T-cell (primary cell): ENCODE measurements at regions not wholly inside any gene's neighbourhood (a gene's known extent, or its start where the extent isn't known, plus 50 kb on each side); places are given as distances from the start of the nearest gene placed in this dataset.
A peak's percentile ranks its signal among the peaks of the same experiment; 100 is the strongest.

Experiments used
- ATAC-seq, 4 experiments: fragments of 200-7000 bp in 3 of 4; fragments of 150-1000 bp in 1 of 4; cut with Tn5 transposase; replicated peaks in 1 of 4; 1 replicate in 3 of 4; 2 replicates in 1 of 4; pipeline ENCODE4 v1.10.0; 2021; ENCODE audit warnings: moderate library complexity in 3 of 4, mild to moderate bottlenecking in 2 of 4, moderate number of reproducible peaks in 1 of 4
- CTCF ChIA-PET, 2 donors: fragments of 300-600 bp; sonication (Branson Sonifier 250); formaldehyde crosslinking; loops; one replicate each; lab custom pipeline; 2022; ENCODE audit warnings: antibody characterized with exemption in 2 of 2; lab: Charles Lee
- POLR2A ChIA-PET, 2 donors: fragments of 300-600 bp; sonication (Branson Sonifier 250); formaldehyde crosslinking; loops; one replicate each; lab custom pipeline; 2022; ENCODE audit warnings: antibody characterized with exemption in 2 of 2; lab: Charles Lee
- DNase-seq, 35 experiments: peaks; one replicate each; pipeline versions ENCODE4 v3.0.0 to v3.0.0-alpha.2; 2013 to 2023
- H3K27ac ChIP-seq: one replicate; pipeline ENCODE4 v1.5.1; 2013; ENCODE audit warnings: low read length
- H3K27me3 ChIP-seq, 2 experiments: replicated peaks in 1 of 2; 1 replicate in 1 of 2; 2 replicates in 1 of 2; pipeline versions ENCODE4 v1.6.1 to v1.7.0; 2013; ENCODE audit warnings: low read length in 1 of 2, mixed read lengths in 1 of 2; ENCODE audit not compliant: control insufficient read depth in 2 of 2, insufficient read depth in 2 of 2; ENCODE audit errors: extremely low read depth in 1 of 2
- H3K36me3 ChIP-seq, 2 donors: 1 replicate in 1 of 2; 2 replicates in 1 of 2; pipeline versions ENCODE4 v1.6.1 to v1.7.0; 2013; ENCODE audit warnings: low read length in 1 of 2; ENCODE audit not compliant: control insufficient read depth in 2 of 2, insufficient read depth in 1 of 2; ENCODE audit errors: extremely low read depth in 1 of 2
- H3K4me1 ChIP-seq, 2 experiments: 1 replicate in 1 of 2; 2 replicates in 1 of 2; pipeline versions ENCODE4 v1.6.1 to v1.7.0; 2013; ENCODE audit warnings: low read length in 2 of 2, mixed read lengths in 1 of 2; ENCODE audit not compliant: insufficient read depth in 2 of 2, control insufficient read depth in 1 of 2; ENCODE audit errors: extremely low read depth in 1 of 2
- H3K4me3 ChIP-seq, 2 donors: 1 replicate in 1 of 2; 2 replicates in 1 of 2; pipeline versions ENCODE4 v1.5.1 to v1.7.0; 2013; ENCODE audit warnings: mild to moderate bottlenecking in 2 of 2, low read length in 1 of 2, moderate library complexity in 1 of 2; ENCODE audit not compliant: control insufficient read depth in 1 of 2; ENCODE audit errors: extremely low read depth in 1 of 2
- H3K9me3 ChIP-seq: 2 replicates; pipeline ENCODE4 v1.7.0; 2013
- H3K27ac Mint-ChIP-seq, 2 donors: one replicate each; pipeline ENCODE4 v1.8.0; 2020 to 2021; ENCODE audit warnings: mild to moderate bottlenecking in 2 of 2, mixed read lengths in 2 of 2
- H3K27me3 Mint-ChIP-seq, 2 donors: one replicate each; pipeline ENCODE4 v1.8.0; 2021 to 2022; ENCODE audit warnings: mixed read lengths in 2 of 2
- H3K36me3 Mint-ChIP-seq: one replicate; pipeline ENCODE4 v1.8.0; 2021; ENCODE audit warnings: mixed read lengths
- H3K4me1 Mint-ChIP-seq, 3 donors: one replicate each; pipeline ENCODE4 v1.8.0; 2020 to 2022; ENCODE audit warnings: mixed read lengths in 3 of 3, mild to moderate bottlenecking in 1 of 3
- H3K4me3 Mint-ChIP-seq, 3 donors: one replicate each; pipeline ENCODE4 v1.8.0; 2020 to 2022; ENCODE audit warnings: mild to moderate bottlenecking in 3 of 3, mixed read lengths in 3 of 3, moderate library complexity in 3 of 3
- H3K9me3 Mint-ChIP-seq, 3 donors: one replicate each; pipeline ENCODE4 v1.8.0; 2020 to 2022; ENCODE audit warnings: mixed read lengths in 3 of 3
- WGBS: methylation state at CpG from one replicate; pipeline ENCODE4 v1.1.5; 2013; ENCODE audit warnings: missing lambda C conversion rate; ENCODE audit not compliant: insufficient coverage; 5-methylcytosine and 5-hydroxymethylcytosine counted together

DNA sequence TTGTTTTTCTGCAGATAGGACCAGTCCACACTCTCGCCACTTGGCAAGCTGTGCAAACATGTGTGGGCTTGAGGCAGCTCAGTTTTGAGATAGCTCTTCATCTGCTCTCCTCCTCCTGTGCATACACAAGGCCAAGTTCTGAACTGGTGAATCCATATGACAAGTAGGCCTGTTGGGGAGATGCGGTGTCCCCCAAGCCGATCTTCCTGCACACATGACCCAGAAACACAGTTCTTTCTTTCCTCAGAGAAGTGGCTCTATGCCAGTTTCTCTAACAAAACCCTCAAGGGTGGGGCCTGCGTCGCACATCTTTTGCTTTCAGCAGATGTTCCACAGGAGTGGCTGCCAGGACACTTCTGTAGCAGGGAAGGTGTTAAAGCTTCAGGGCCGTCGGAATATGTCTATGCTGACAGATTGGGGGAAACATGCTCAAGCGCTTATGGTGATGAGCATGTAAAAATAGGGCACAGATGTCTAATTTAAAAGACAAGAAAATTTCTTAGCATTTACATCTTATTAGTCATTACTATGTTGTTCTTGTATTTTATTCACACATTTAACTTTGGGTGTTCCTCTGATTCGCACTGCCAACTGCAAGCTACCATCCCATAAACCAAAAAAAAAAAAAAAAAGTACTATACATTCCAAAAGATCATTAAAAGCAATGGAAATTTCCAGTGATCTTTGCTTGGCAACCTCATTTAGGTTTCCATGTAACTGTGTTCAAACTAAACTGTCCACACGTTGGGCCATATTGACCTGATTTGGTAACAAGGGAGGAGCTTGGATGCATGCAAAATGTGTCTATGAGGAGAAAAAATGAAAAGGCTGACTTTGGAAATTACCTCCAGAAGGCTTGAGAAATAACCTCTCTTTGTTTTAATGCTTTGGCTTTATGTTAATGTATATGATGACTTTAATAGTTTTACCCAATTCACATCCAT is 1055.5 kb upstream of the KLHL29 start:
- CTCF ChIA-PET, result interaction anchor here in 1 of 2 donors (0.6 kb wide), 1 partner anchor 31 kb away, joined by 4 read pairs; no protein-coding TSS in a partner anchor
- ATAC-seq, result no peak

DNA sequence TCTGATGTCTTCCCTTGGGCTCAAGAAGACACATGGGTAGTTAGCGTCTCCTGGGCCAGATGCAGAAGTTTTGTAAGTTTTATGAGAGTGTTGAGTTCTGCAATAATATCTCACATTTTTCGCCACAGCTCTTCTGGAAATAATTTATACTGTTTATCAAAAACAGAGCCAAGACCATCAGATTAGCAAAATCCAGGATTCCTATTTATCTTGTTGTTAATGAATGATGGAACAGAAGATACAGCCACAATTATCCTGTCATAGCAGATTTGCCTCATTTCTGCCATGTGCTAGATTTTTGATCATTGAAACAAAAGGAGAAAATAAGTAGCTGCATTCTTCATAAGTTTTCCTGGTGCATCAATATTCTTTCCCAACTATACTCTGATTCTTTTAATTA is 1048.6 kb upstream of the KLHL29 start:
- no CpG with 5 or more reads among the region's 2 CpGs for WGBS
- Histone ChIP-seq H3K27me3 (no peaks in the 10 kb centered on the region), H3K36me3 (no peaks in the 10 kb centered on the region), H3K4me1 (no peaks in the 10 kb centered on the region), H3K4me3 (no peak overlapping the region), H3K27ac (no peak overlapping the region), H3K9me3 (no peaks in the 10 kb centered on the region)
- ChIA-PET POLR2A (no interaction called here), CTCF (no interaction called here)
- H3K4me1 Mint-ChIP-seq, result no peaks in the 10 kb centered on the region
- no peaks in the 10 kb centered on the region for H3K36me3 Mint-ChIP-seq
- no peak for DNase-seq
- H3K4me3 Mint-ChIP-seq, result no peak overlapping the region
- ATAC-seq, result no peak
- no peaks in the 10 kb centered on the region for H3K27me3 Mint-ChIP-seq
- H3K27ac Mint-ChIP-seq, result no peak overlapping the region
- peaks cover 12 to 16% (median 13%) of the 10 kb centered on the region in 3 donors for H3K9me3 Mint-ChIP-seq

More for the DNA sequence above, 1055.5 kb upstream of the KLHL29 start:
- DNase-seq, result no peak
- POLR2A ChIA-PET, result no interaction called here
- Histone ChIP-seq H3K4me1 (no peaks in the 10 kb centered on the region), H3K27me3 (no peaks in the 10 kb centered on the region), H3K9me3 (no peaks in the 10 kb centered on the region), H3K4me3 (no peak overlapping the region), H3K27ac (no peak overlapping the region), H3K36me3 (no peaks in the 10 kb centered on the region)
- no peaks in the 10 kb centered on the region for H3K27me3 Mint-ChIP-seq
- H3K4me1 Mint-ChIP-seq, result no peaks in the 10 kb centered on the region
- H3K4me3 Mint-ChIP-seq, result no peak overlapping the region
- H3K36me3 Mint-ChIP-seq, result no peaks in the 10 kb centered on the region
- H3K27ac Mint-ChIP-seq, result no peak overlapping the region
- H3K9me3 Mint-ChIP-seq, result peaks cover 13 to 24% (median 17%) of the 10 kb centered on the region in 3 donors
- 96% methylated on average over 5 of the region's 10 CpGs for whole genome bisulfite sequencing

DNA sequence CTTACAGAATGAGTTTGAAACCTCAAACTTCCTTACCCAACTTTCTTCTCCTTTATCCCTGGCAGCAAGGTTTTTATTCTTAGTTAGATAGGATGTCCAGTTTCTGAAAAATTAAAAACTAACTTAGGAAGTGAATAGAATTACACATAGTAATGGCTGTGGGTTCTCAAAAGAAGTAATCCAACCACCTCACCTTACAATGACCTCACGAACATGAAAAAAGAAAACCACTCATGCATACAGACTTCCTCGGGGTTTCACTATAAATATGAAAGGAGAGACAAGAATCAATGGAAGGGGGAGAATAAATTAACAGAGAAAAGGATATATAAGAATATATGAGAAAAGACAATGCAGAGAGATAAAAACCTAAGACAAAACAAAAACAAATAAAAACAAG is 1044.3 kb upstream of the KLHL29 start:
- POLR2A ChIA-PET, result no interaction called here
- H3K27ac Mint-ChIP-seq, result no peak overlapping the region
- no CpG with 5 or more reads among the region's 2 CpGs for WGBS
- Histone ChIP-seq H3K4me1 (no peaks in the 10 kb centered on the region), H3K27ac (no peak overlapping the region), H3K36me3 (no peaks in the 10 kb centered on the region), H3K27me3 (no peaks in the 10 kb centered on the region), H3K4me3 (no peak overlapping the region), H3K9me3 (no peaks in the 10 kb centered on the region)
- ATAC-seq (no peak), DNase-seq (no peak)
- CTCF ChIA-PET, result no interaction called here
- H3K36me3 Mint-ChIP-seq, result no peaks in the 10 kb centered on the region
- H3K27me3 Mint-ChIP-seq, result no peaks in the 10 kb centered on the region
- no peak overlapping the region for H3K4me3 Mint-ChIP-seq
- H3K9me3 Mint-ChIP-seq, result peaks cover 11 to 12% (median 12%) of the 10 kb centered on the region in 3 donors
- no peaks in the 10 kb centered on the region for H3K4me1 Mint-ChIP-seq

DNA sequence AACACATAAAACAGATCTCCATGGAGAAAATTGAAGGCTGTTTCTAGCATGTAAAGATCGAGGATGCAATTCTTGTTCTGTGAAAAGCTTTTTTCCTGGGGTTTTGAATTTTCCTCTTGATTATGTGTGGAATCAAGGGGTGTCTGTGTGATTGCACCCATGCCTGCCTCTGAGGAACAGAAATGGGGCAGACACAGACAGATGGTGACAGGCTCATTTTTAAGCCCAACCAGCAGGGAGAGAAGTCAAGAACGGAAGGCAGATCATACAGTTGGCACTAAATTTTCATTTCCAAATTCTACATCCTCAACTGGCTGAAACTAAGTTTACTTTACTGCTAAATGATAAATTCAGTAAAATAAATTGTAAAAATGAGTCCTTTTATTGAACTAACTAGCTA is 1037.7 kb upstream of the KLHL29 start:
- ATAC-seq, result no peak

DNA sequence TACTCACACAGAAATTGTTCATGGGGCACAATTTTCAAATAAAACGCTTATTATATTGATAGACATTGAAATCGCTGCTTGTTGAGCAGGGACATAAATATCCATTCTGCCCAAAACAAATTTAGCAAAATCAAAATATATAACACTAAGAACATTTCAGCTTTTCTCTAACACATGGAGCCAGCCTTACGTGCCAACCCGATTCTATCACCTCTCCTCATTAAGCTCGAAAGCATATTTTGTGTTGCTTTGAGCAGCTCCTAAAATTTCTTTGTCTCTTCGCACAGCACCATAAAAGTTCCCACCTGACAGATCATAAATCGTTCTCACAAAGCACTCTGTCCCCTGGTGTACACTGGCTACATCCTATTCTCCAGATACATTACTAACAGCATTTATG is 1034.4 kb upstream of the KLHL29 start:
- CTCF ChIA-PET, result no interaction called here
- WGBS, result 84% methylated on average over 7 of the region's 7 CpGs
- no peak overlapping the region for H3K27ac Mint-ChIP-seq

More for the DNA sequence above, 1037.7 kb upstream of the KLHL29 start:
- Mint-ChIP-seq H3K27me3 (no peaks in the 10 kb centered on the region), H3K9me3 (peaks cover 2 to 14% (median 4%) of the 10 kb centered on the region in 3 donors), H3K36me3 (no peaks in the 10 kb centered on the region), H3K27ac (no peak overlapping the region), H3K4me1 (no peaks in the 10 kb centered on the region), H3K4me3 (no peak overlapping the region)
- no peak overlapping the region for H3K27ac ChIP-seq
- H3K36me3 ChIP-seq, result no peaks in the 10 kb centered on the region
- ChIA-PET CTCF (no interaction called here), POLR2A (no interaction called here)
- H3K9me3 ChIP-seq, result no peaks in the 10 kb centered on the region
- H3K4me1 ChIP-seq, result no peaks in the 10 kb centered on the region
- DNase-seq, result no peak
- H3K4me3 ChIP-seq, result no peak overlapping the region
- no CpG with 5 or more reads among the region's 2 CpGs for WGBS
- no peaks in the 10 kb centered on the region for H3K27me3 ChIP-seq

DNA sequence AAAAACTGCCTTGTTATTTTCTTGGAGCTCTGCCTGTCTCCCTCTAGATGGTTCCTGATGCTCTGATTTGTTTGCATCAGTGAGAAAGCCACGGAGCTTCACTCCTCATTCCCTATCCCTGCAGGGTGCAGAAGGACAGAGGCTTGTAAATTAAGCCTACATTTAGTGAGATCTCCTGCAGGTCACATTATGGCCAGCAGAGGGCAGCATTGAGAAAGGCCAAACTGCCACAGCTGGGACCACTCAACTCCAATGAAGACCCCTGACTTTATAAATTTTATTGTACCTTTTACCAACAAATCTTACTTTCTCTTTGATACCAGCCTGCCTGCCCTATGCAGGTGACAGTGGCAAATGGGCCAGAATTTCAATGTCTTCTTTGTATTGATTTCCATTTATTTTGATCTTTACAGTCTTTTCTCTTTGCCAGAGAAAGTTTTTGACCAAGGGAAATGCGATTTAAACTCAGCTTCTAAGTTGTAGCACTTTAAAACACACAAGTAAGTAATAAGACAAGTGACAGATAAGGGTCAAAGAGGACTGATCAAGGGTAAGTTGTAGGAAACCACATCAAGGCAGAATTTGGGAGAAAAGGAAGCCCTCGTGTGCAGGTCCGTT is 1029.1 kb upstream of the KLHL29 start:
- H3K4me3 ChIP-seq, result no peak overlapping the region
- Mint-ChIP-seq H3K4me3 (no peak overlapping the region), H3K9me3 (peaks cover 0 to 9% (median 4%) of the 10 kb centered on the region in 3 donors), H3K27me3 (no peaks in the 10 kb centered on the region), H3K4me1 (no peaks in the 10 kb centered on the region), H3K27ac (no peak overlapping the region), H3K36me3 (no peaks in the 10 kb centered on the region)
- no peaks in the 10 kb centered on the region for H3K36me3 ChIP-seq
- WGBS, result 33% methylated on average over 2 of the region's 4 CpGs
- no peaks in the 10 kb centered on the region for H3K4me1 ChIP-seq
- H3K27me3 ChIP-seq, result no peaks in the 10 kb centered on the region
- H3K27ac ChIP-seq, result no peak overlapping the region
- H3K9me3 ChIP-seq, result no peaks in the 10 kb centered on the region
- POLR2A ChIA-PET, result no interaction called here
- ATAC-seq (no peak), DNase-seq (peak in 13 of 35 experiments; percentile 0 to 26 (median 6))
- CTCF ChIA-PET, result no interaction called here

More for the DNA sequence above, 1034.4 kb upstream of the KLHL29 start:
- DNase-seq (no peak), ATAC-seq (no peak)
- Mint-ChIP-seq H3K36me3 (no peaks in the 10 kb centered on the region), H3K4me1 (no peaks in the 10 kb centered on the region), H3K4me3 (no peak overlapping the region), H3K9me3 (peaks cover 0 to 7% (median 2%) of the 10 kb centered on the region in 3 donors), H3K27me3 (no peaks in the 10 kb centered on the region)
- no peaks in the 10 kb centered on the region for H3K36me3 ChIP-seq
- H3K27ac ChIP-seq, result no peak overlapping the region
- POLR2A ChIA-PET, result no interaction called here
- H3K4me1 ChIP-seq, result no peaks in the 10 kb centered on the region
- H3K4me3 ChIP-seq, result no peak overlapping the region
- H3K9me3 ChIP-seq, result no peaks in the 10 kb centered on the region
- no peaks in the 10 kb centered on the region for H3K27me3 ChIP-seq
